NCI-H2081 (cell line): ENCODE measurements at regions not wholly inside any gene's neighbourhood (a gene's known extent, or its start where the extent isn't known, plus 50 kb on each side); places are given as distances from the start of the nearest gene placed in this dataset.

ENCODE experiments used
- DNase-seq, 2 experiments: peaks; one replicate each; lab custom pipeline; 2025; lab: John Stamatoyannopoulos, UW

GRCh38 chr6:66429210-66429609 lies 722.2 kb upstream of the EYS start:
- no peak for DNase-seq

GRCh38 chr6:66423047-66423446 lies 716.0 kb upstream of the EYS start:
- DNase-seq: no peak

GRCh38 chr6:66421570-66421969 lies 714.5 kb upstream of the EYS start:
- DNase-seq: no peak

GRCh38 chr6:66418906-66419305 lies 711.9 kb upstream of the EYS start:
- no peak for DNase-seq

- DNase-seq: no peak
Measured at GRCh38 chr6:66403966-66404365, 696.9 kb upstream of the EYS start.

GRCh38 chr6:66402873-66403272 lies 695.8 kb upstream of the EYS start:
- DNase-seq: no peak

GRCh38 chr6:66396549-66396948 lies 689.5 kb upstream of the EYS start:
- peak; percentile 46 to 79 for DNase-seq

- no peak for DNase-seq
Measured at GRCh38 chr6:66396145-66396544, 689.1 kb upstream of the EYS start.

- DNase-seq: no peak
Measured at GRCh38 chr6:66390393-66390792, 683.4 kb upstream of the EYS start.

GRCh38 chr6:66376001-66376400 lies 669.0 kb upstream of the EYS start:
- no peak for DNase-seq

- DNase-seq: no peak
Measured at GRCh38 chr6:66369407-66369806, 662.4 kb upstream of the EYS start.

GRCh38 chr6:66362888-66363287 lies 655.9 kb upstream of the EYS start:
- no peak for DNase-seq

- DNase-seq: no peak
Measured at GRCh38 chr6:66361886-66362285, 654.9 kb upstream of the EYS start.

GRCh38 chr6:66357781-66358180 lies 650.8 kb upstream of the EYS start:
- DNase-seq: no peak

GRCh38 chr6:66355471-66355870 lies 648.4 kb upstream of the EYS start:
- DNase-seq: no peak

- DNase-seq: no peak
Measured at GRCh38 chr6:66344796-66345195, 637.8 kb upstream of the EYS start.

- DNase-seq: no peak
Measured at GRCh38 chr6:66340736-66341135, 633.7 kb upstream of the EYS start.

GRCh38 chr6:66336176-66336575 lies 629.1 kb upstream of the EYS start:
- no peak for DNase-seq

GRCh38 chr6:66328200-66328599 lies 621.2 kb upstream of the EYS start:
- no peak for DNase-seq

- no peak for DNase-seq
Measured at GRCh38 chr6:66326228-66326627, 619.2 kb upstream of the EYS start.

- DNase-seq: peak in 1 of 2 experiments; percentile 20
Measured at GRCh38 chr6:66321017-66321416, 614.0 kb upstream of the EYS start.

- DNase-seq: no peak
Measured at GRCh38 chr6:66307490-66307889, 600.5 kb upstream of the EYS start.

GRCh38 chr6:66291905-66292304 lies 584.9 kb upstream of the EYS start:
- DNase-seq: no peak

- DNase-seq: no peak
Measured at GRCh38 chr6:66289889-66290288, 582.9 kb upstream of the EYS start.

GRCh38 chr6:66278115-66278514 lies 571.1 kb upstream of the EYS start:
- no peak for DNase-seq
